ENCODE measurements at regions not wholly inside any gene's neighbourhood (a gene's known extent, or its start where the extent isn't known, plus 50 kb on each side); places are given as distances from the start of the nearest gene placed in this dataset.
A peak's percentile ranks its signal among the peaks of the same experiment; 100 is the strongest.

GRCh38 chr6:146913842-146914488, 290.3 kb upstream of the STXBP5 start:
- H3K27ac ChIP-seq (replicated peaks) = peak overlapping the region; percentile 51
- no peaks in the 10 kb centered on the region for H3K27me3 ChIP-seq (ENCODE audit: insufficient read depth, poor library complexity, severe bottlenecking)
- no peak for TF ChIP-seq SPI1 (IDR thresholded peaks at IDR 0.05; ENCODE audit: borderline replicate concordance, low read depth)
- no peak for TF ChIP-seq CTCF (IDR thresholded peaks at IDR 0.05; ENCODE audit: insufficient read depth, low read length)
- TF ChIP-seq POLR2AphosphoS5 (IDR thresholded peaks at IDR 0.05; ENCODE audit: low read depth) = no peak
- TF ChIP-seq REST (IDR thresholded peaks at IDR 0.05; ENCODE audit: insufficient replicate concordance, low read depth) = no peak
- no peak for TF ChIP-seq GABPA (IDR thresholded peaks at IDR 0.05; ENCODE audit: low read depth)
- H3K4me3 ChIP-seq (replicated peaks; ENCODE audit: insufficient read depth, low read length) = no peak overlapping the region
- DNase-seq (ENCODE audit: low read depth in 1 of 2, low spot score in 1 of 2) = peak; percentile 47 to 51

GRCh38 chr6:146914489-146915483, 289.4 kb upstream of the STXBP5 start:
- TF ChIP-seq POLR2AphosphoS5 (IDR thresholded peaks at IDR 0.05; ENCODE audit: low read depth) (peak; percentile 54; the same call in 1 of the 2 replicates), SPI1 (IDR thresholded peaks at IDR 0.05; ENCODE audit: borderline replicate concordance, low read depth) (no peak)
- Histone ChIP-seq H3K27me3 (ENCODE audit: insufficient read depth, poor library complexity, severe bottlenecking) (no peaks in the 10 kb centered on the region), H3K4me3 (replicated peaks; ENCODE audit: insufficient read depth, low read length) (no peak overlapping the region), H3K27ac (replicated peaks) (peak overlapping the region; percentile 51)
- peak; percentile 59 to 78 for DNase-seq (ENCODE audit: low read depth in 1 of 2, low spot score in 1 of 2)

GRCh38 chr6:146915671-146916127, 288.5 kb upstream of the STXBP5 start:
- DNase-seq (ENCODE audit: low read depth in 1 of 2, low spot score in 1 of 2) = peak; percentile 21 to 26
- H3K27ac ChIP-seq (replicated peaks) = peak overlapping the region; percentile 51
- peak; percentile 14; the same call in 1 of the 2 replicates for TF ChIP-seq SPI1 (IDR thresholded peaks at IDR 0.05; ENCODE audit: borderline replicate concordance, low read depth)
- no peak for TF ChIP-seq POLR2AphosphoS5 (IDR thresholded peaks at IDR 0.05; ENCODE audit: low read depth)
- no peaks in the 10 kb centered on the region for H3K27me3 ChIP-seq (ENCODE audit: insufficient read depth, poor library complexity, severe bottlenecking)
- H3K4me3 ChIP-seq (replicated peaks; ENCODE audit: insufficient read depth, low read length) = no peak overlapping the region

- Histone ChIP-seq H3K4me3 (replicated peaks; ENCODE audit: insufficient read depth, low read length) (no peak overlapping the region), H3K27me3 (ENCODE audit: insufficient read depth, poor library complexity, severe bottlenecking) (no peaks in the 10 kb centered on the region), H3K27ac (replicated peaks) (no peak overlapping the region)
- no peak for TF ChIP-seq SPI1 (IDR thresholded peaks at IDR 0.05; ENCODE audit: borderline replicate concordance, low read depth)
- no peak for DNase-seq (ENCODE audit: low read depth in 1 of 2, low spot score in 1 of 2)
Measured at GRCh38 chr6:146916435-146917025, 287.7 kb upstream of the STXBP5 start.

GRCh38 chr6:146917182-146917581, 287.0 kb upstream of the STXBP5 start:
- DNase-seq (ENCODE audit: low read depth in 1 of 2, low spot score in 1 of 2) = no peak
- Histone ChIP-seq H3K4me3 (replicated peaks; ENCODE audit: insufficient read depth, low read length) (no peak overlapping the region), H3K27ac (replicated peaks) (no peak overlapping the region), H3K27me3 (ENCODE audit: insufficient read depth, poor library complexity, severe bottlenecking) (no peaks in the 10 kb centered on the region)
- no peak for TF ChIP-seq GABPA (IDR thresholded peaks at IDR 0.05; ENCODE audit: low read depth)

GRCh38 chr6:146917979-146918378, 286.2 kb upstream of the STXBP5 start:
- no peaks in the 10 kb centered on the region for H3K27me3 ChIP-seq (ENCODE audit: insufficient read depth, poor library complexity, severe bottlenecking)
- no peak for TF ChIP-seq SPI1 (IDR thresholded peaks at IDR 0.05; ENCODE audit: borderline replicate concordance, low read depth)
- no peak for TF ChIP-seq CTCF (IDR thresholded peaks at IDR 0.05; ENCODE audit: insufficient read depth, low read length)
- no peak for TF ChIP-seq REST (IDR thresholded peaks at IDR 0.05; ENCODE audit: insufficient replicate concordance, low read depth)
- no peak for TF ChIP-seq POLR2AphosphoS5 (IDR thresholded peaks at IDR 0.05; ENCODE audit: low read depth)
- no peak for TF ChIP-seq GABPA (IDR thresholded peaks at IDR 0.05; ENCODE audit: low read depth)
- no peak for DNase-seq (ENCODE audit: low read depth in 1 of 2, low spot score in 1 of 2)
- no peak overlapping the region for H3K27ac ChIP-seq (replicated peaks)
- no peak overlapping the region for H3K4me3 ChIP-seq (replicated peaks; ENCODE audit: insufficient read depth, low read length)
